HEK293T (cell line): ENCODE measurements at regions not wholly inside any gene's neighbourhood (a gene's known extent, or its start where the extent isn't known, plus 50 kb on each side); places are given as distances from the start of the nearest gene placed in this dataset.

Experiments
- ARNT ChIP-seq: fragments of 450-650 bp; IDR thresholded peaks from 2 replicates; pipeline ENCODE4 v1.6.1; 2017; ENCODE audit warnings: mild to moderate bottlenecking
- BHLHE40 ChIP-seq: fragments of 450-650 bp; IDR thresholded peaks from 2 replicates; pipeline ENCODE4 v1.6.1; 2016; ENCODE audit warnings: mild to moderate bottlenecking, moderate library complexity, borderline replicate concordance
- CTBP1 ChIP-seq: fragments of 450-650 bp; IDR thresholded peaks from 2 replicates; pipeline ENCODE4 v1.6.1; 2016; ENCODE audit warnings: borderline replicate concordance
- FOXA1 ChIP-seq: fragments of 450-650 bp; IDR thresholded peaks from 2 replicates; pipeline ENCODE4 v1.6.1; 2016; ENCODE audit warnings: mild to moderate bottlenecking
- FOXK2 ChIP-seq: fragments of 450-650 bp; IDR thresholded peaks from 2 replicates; pipeline ENCODE4 v1.6.1; 2016; ENCODE audit warnings: mild to moderate bottlenecking
- FOXM1 ChIP-seq: fragments of 450-650 bp; IDR thresholded peaks from 2 replicates; pipeline ENCODE4 v1.6.1; 2017; ENCODE audit warnings: mild to moderate bottlenecking, borderline replicate concordance
- HDGF ChIP-seq: fragments of 450-650 bp; IDR thresholded peaks from 2 replicates; pipeline ENCODE4 v1.6.1; 2017; ENCODE audit warnings: antibody characterized with exemption, borderline replicate concordance
- LEF1 ChIP-seq: fragments of 450-650 bp; IDR thresholded peaks from 2 replicates; pipeline ENCODE4 v1.6.1; 2017; ENCODE audit warnings: mild to moderate bottlenecking, borderline replicate concordance
- NFRKB ChIP-seq: fragments of 450-650 bp; IDR thresholded peaks from 2 replicates; pipeline ENCODE4 v1.6.1; 2016; ENCODE audit warnings: mild to moderate bottlenecking, moderate library complexity
- SP1 ChIP-seq: fragments of 450-650 bp; IDR thresholded peaks from 2 replicates; pipeline ENCODE4 v1.6.1; 2017
- SUZ12 ChIP-seq: fragments of 450-650 bp; IDR thresholded peaks from 2 replicates; pipeline ENCODE4 v1.6.1; 2016; ENCODE audit warnings: mild to moderate bottlenecking
- TARDBP ChIP-seq: fragments of 450-650 bp; IDR thresholded peaks from 2 replicates; pipeline ENCODE4 v1.6.1; 2016

GRCh38 chr15:98231696-98232440 is 271.4 kb downstream of the ARRDC4 start:
- TF ChIP-seq FOXK2 (no peak), SUZ12 (no peak), TARDBP (no peak), CTBP1 (no peak), FOXA1 (no peak), NFRKB (no peak), ARNT (no peak), FOXM1 (no peak), LEF1 (no peak), BHLHE40 (no peak), HDGF (no peak), SP1 (no peak)
